ENCODE measurements at regions not wholly inside any gene's neighbourhood (a gene's known extent, or its start where the extent isn't known, plus 50 kb on each side); places are given as distances from the start of the nearest gene placed in this dataset.

GRCh38 chr20:24813496-24813895 lies 135.6 kb upstream of the CST7 start:
- TF ChIP-seq POLR2A (IDR thresholded peaks at IDR 0.05; ENCODE audit: low read length) (no peak), GATA1 (IDR thresholded peaks at IDR 0.05; ENCODE audit: low read depth, low read length) (no peak)

Measured in erythroblast (primary cell).